Fibroblast of villous mesenchyme (primary cell): ENCODE measurements at regions not wholly inside any gene's neighbourhood (a gene's known extent, or its start where the extent isn't known, plus 50 kb on each side); places are given as distances from the start of the nearest gene placed in this dataset.

ENCODE experiments used
- DNase-seq: peaks from one replicate; pipeline ENCODE4 v3.0.0-alpha.2; 2010; ENCODE audit warnings: low read depth
- H3K4me3 ChIP-seq: 2 replicates; pipeline ENCODE4 v1.5.1; 2011; ENCODE audit warnings: low read depth, mild to moderate bottlenecking, low read length
- CTCF ChIP-seq: IDR thresholded peaks from 2 replicates; pipeline ENCODE4 v1.5.1; 2012; ENCODE audit warnings: low read depth, mild to moderate bottlenecking, low read length; ENCODE audit not compliant: insufficient read depth

DNA sequence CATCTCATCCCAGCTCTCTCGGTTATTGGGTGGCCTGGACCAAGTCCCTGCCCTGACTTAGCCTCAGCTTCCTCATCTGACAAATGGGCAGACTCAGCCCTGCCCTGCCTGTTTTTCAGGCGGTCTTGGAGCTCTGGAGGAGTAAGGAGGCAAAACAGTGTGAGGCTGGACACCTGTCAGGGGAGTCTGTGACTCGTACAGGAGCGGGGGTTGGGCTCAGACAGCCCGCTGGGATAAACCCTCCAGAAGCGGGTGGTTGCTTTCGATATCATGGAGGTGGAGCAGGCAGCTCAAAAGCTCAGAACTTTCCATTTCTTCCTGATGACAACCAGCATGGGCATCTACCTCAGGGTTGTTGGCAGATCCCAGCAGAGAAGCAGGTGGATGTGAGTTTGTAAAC is 72.9 kb upstream of the GGTA1 start:
- DNase-seq: no peak
- no peak for TF ChIP-seq CTCF
- no peak overlapping the region for H3K4me3 ChIP-seq

GRCh38 chr9:121573717-121574485 is 74.3 kb upstream of the GGTA1 start:
- no peak for DNase-seq
- H3K4me3 ChIP-seq: no peak overlapping the region
- no peak for TF ChIP-seq CTCF

- H3K4me3 ChIP-seq: no peak overlapping the region
Observed at GRCh38 chr9:121574774-121575519, 75.3 kb upstream of the GGTA1 start.

GRCh38 chr9:121576281-121577075 is 75.0 kb upstream of the DAB2IP start:
- no peak for TF ChIP-seq CTCF
- no peak for DNase-seq

More at GRCh38 chr9:121574774-121575519, 75.3 kb upstream of the GGTA1 start:
- TF ChIP-seq CTCF: no peak
- no peak for DNase-seq

DNA sequence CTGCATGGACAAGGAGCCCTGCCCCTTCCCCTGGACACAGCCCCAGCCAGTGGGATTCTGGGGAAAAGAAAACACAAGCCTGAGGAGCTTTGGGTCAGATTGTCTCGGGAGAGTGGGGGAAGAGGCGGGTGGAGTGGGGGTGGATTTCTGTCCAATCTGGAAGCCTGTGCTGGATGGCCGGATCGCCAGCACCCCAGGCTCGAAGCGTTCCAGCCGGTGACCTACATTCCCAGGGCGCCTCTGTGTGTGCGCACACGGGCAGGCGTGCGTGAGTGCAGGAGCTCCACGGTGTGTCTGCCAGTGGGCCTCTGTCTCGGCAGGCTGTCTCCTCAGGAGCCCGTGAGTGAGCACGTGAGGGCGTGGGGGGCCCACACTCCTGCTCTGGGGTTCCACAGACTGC is 74.3 kb upstream of the DAB2IP start:
- no peak for TF ChIP-seq CTCF
- no peak overlapping the region for H3K4me3 ChIP-seq
- no peak for DNase-seq

More at GRCh38 chr9:121576281-121577075, 75.0 kb upstream of the DAB2IP start:
- no peak overlapping the region for H3K4me3 ChIP-seq

DNA sequence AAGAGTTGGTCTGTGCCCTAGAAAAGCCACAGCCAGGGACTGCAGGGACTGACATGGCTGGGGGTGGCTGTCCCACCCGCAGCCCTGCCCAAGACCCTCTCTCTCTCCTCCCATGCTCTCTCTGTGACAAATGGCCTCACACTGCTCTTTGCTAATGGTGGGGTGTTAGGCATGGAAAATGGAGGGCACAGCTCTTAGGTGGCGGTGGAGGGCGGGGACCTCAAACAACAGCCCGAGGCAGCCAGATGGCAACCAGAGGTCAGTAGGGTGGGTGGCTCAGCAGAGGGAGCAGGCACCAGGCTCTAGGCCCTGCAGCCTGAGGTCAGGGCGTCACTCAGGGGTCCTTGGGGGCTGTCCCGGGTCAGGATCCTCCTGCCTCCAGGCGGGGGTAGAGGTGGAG is 73.9 kb upstream of the DAB2IP start:
- no peak for TF ChIP-seq CTCF
- no peak overlapping the region for H3K4me3 ChIP-seq
- DNase-seq: no peak
